Ecto neural progenitor cell (in vitro differentiated cells): ENCODE measurements at regions not wholly inside any gene's neighbourhood (a gene's known extent, or its start where the extent isn't known, plus 50 kb on each side); places are given as distances from the start of the nearest gene placed in this dataset.
A peak's percentile ranks its signal among the peaks of the same experiment; 100 is the strongest.
"Not testable (repeated sequence)": the region's sequence is repeated elsewhere in the genome, so short reads cannot be mapped to it uniquely, and the experiment has no call there.

Experiments used
- DNase-seq: peaks from one replicate; pipeline ENCODE4 v3.0.0-alpha.2; 2018; ENCODE audit warnings: low spot score

GRCh38 chr19:23984911-23985310, 70.2 kb downstream of the ZNF726 start:
- DNase-seq, result not testable (repeated sequence)

- no peak for DNase-seq
Observed at GRCh38 chr19:23986623-23987022, 71.9 kb downstream of the ZNF726 start.

DNA sequence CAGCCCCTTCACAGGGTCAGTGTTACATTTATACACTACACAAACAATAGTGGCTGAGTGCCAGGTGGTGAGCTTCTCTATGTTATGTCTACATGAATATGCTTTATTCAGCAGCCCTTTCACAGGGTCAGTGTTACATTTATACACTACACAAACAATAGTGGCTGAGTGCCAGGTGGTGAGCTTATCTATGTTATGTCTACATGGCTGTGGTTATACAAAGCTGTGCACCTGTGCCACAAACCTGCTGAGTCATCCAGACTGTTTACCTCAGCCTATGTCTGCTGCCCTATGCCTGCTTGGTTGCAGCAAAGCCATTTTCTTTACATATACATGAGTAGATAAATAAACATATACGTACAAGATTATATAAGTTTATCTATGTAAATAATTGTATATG, 76.5 kb downstream of the ZNF726 start:
- no peak for DNase-seq

- no peak for DNase-seq
Observed at GRCh38 chr19:23992348-23992747, 77.7 kb downstream of the ZNF726 start.

GRCh38 chr19:23993440-23993839, 78.8 kb downstream of the ZNF726 start:
- DNase-seq, result no peak

GRCh38 chr19:23996549-23996948, 81.9 kb downstream of the ZNF726 start:
- no peak for DNase-seq

- no peak for DNase-seq
Observed at GRCh38 chr19:23998568-23998967, 83.9 kb downstream of the ZNF726 start.

DNA sequence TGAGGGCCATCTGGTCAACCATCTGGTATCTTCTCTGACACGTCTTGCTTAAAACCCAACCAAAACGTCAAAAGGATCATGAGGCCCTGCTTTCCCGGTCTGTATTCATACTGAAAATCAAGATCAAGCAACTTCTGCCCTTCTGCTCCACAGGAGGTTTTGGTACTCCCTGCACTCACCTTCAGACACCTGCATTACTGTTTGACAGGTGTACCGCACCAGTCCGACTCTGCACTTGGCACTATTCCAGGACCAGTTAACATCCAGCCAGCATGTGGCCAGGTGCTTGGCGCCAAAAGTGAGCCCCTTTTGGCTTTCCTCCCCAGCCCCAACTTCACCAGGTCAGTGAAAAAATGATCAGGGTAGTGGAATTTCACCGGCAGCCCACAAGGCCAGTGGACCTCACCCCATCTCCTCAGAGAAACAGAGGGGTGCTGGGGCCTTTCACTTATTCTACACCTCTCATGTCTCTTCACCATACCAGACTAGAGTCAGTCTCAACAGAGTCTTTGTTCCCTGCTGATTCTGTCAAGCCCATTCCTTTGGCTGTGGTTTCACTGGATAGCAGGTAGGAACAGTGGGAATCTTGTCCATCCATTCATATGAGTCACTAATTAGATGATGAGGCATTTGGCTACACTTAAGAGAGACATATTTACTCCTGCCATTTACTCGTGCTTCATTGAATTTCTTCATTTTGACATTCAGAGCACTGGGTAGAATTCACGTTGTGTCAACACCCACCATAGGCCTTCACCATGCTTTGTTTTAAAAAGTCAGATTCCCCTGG, 85.3 kb downstream of the ZNF726 start:
- DNase-seq, result no peak

DNA sequence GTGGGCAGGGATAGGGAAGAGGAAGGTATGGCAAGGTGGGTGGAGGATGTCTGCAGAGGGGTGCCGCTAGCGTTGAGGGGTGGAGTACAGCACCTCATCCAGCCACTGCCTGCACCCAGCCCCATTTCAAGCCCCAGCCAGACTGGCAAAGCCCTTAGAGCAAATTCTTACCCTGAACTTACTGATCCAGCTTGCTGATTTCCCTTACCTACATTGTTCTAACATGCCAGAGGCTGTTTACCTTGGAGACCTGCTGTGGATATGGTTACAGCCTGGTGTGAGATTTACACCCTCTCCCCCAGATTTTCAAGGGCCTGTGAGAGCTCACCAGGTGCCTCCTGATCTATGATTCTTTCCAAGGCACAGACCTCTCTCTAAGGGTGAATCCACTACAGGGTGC, 86.0 kb downstream of the ZNF726 start:
- no peak for DNase-seq

- no peak for DNase-seq
Observed at GRCh38 chr19:24002256-24002945, 84.6 kb upstream of the ZNF254 start.

DNA sequence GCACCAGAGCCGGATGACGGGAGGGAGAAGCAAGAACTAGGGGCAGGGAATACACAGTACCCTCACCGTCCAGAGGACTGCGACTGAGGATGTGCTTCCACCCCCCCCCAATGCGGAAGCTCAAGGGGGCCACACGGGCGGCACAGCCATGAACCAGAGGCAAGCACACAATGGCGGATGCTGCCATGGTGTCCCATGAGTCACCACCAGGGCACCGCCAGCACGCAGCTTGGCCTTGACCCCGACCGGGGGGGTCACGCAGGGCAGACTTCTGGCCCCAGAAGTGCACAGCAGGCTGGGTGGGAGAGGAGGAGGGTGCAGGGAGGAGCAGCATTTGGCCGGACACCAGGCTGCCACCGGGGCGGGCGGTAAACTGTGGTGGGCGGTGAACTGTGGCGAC, 83.5 kb upstream of the ZNF254 start:
- DNase-seq, result no peak

GRCh38 chr19:24004166-24004565, 82.8 kb upstream of the ZNF254 start:
- no peak for DNase-seq

DNA sequence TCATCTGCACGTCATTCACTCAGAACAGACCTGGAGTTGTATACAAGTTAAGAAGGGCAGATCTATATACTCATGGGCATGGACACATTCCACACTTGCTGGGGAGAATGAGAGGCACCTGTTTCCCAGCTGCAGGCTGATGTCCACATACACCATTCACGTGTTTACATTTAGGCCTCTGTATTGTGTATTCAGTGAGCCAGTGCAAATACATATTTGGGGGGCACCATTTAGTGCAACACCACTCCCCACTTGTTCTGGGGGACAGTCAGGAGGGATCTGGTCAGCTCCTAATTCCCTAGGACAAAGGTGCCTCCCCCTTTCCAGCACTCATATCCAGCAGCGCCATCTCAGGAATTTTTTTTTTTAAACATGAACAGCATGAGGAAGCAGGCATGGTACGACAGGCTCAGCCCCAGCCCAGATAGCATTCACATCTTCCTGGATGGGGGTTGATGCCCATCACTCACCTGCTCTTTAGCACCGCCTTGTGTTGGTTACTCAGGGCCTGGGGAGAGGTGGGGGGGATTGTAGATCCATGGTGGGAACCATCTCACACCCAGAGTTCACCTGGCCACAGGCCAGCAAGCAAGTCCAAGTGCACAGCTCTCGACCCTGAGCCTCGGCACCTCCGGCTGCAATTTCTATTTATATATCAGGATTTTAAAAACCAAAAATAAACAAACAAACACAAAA, 56.9 kb upstream of the ZNF254 start:
- no peak for DNase-seq

DNA sequence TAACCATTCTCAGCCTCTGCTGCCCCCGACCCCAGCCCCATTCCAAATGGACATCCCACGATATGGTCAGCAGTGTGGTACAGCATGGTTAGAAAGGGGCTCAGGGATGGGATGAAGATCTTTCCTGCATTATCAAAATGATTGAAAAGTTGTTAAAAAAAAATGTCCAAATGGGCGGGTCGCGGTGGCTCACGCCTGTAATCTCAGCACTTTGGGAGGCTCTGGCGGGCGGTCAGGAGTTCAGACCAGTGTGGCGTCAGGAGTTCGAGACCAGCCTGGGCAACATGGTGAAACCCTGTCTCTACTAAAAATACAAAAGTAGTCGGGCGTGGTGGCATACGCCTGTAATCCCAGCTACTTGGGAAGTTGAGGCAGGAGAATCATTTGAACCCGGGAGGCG, 54.3 kb upstream of the ZNF254 start:
- DNase-seq, result no peak

- peak; percentile 93 for DNase-seq
Observed at GRCh38 chr19:24033301-24033962, 53.6 kb upstream of the ZNF254 start.

- no peak for DNase-seq
Observed at GRCh38 chr19:24033963-24034342, 53.0 kb upstream of the ZNF254 start.

DNA sequence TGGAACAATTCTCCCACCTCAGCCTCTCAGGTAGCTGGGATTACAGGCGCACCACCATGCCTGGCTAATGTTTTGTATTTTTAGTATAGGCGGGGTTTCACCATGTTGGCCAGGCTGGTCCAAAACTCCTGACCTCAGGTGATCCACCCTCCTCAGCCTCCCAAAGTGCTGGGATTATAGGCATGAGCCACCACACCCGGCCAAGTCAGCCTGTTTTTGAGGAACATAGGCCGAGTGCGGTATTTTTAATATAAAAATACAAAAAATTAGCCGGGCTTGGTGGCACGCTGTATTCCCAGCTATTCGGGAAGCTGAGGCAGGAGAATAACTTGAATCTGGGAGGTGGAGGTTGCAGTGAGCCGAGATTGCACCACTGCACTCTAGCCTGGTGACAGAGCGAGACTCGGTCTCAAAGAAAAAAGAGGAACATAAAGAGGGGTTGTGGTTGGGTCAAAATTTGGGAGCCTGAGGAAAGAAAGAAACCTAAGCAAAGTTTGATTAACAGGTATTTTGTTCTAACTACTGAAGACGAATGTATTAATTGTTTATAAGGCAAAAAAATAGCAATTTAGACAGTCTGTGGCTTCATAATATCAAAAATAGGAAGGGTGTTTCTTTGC, 51.6 kb upstream of the ZNF254 start:
- DNase-seq, result not testable (repeated sequence)
